Choroid plexus epithelial cell (primary cell): ENCODE measurements at regions not wholly inside any gene's neighbourhood (a gene's known extent, or its start where the extent isn't known, plus 50 kb on each side); places are given as distances from the start of the nearest gene placed in this dataset.
"Not testable (repeated sequence)": the region's sequence is repeated elsewhere in the genome, so short reads cannot be mapped to it uniquely, and the experiment has no call there.

Source experiments
- DNase-seq: peaks from one replicate; pipeline ENCODE4 v3.0.0-alpha.2; 2010; ENCODE audit warnings: low read depth
- H3K4me3 ChIP-seq: 2 replicates; pipeline ENCODE4 v1.5.1; 2011; ENCODE audit warnings: low read depth, mild to moderate bottlenecking, control low read depth, low read length, moderate library complexity
- TF ChIP-seq, protein P1 (sequence below): conservative IDR thresholded peaks from 2 replicates; pipeline ENCODE4 v1.5.1; 2011; ENCODE audit warnings: low read depth, mild to moderate bottlenecking, control low read depth, inconsistent platforms, low read length, moderate library complexity

DNA sequence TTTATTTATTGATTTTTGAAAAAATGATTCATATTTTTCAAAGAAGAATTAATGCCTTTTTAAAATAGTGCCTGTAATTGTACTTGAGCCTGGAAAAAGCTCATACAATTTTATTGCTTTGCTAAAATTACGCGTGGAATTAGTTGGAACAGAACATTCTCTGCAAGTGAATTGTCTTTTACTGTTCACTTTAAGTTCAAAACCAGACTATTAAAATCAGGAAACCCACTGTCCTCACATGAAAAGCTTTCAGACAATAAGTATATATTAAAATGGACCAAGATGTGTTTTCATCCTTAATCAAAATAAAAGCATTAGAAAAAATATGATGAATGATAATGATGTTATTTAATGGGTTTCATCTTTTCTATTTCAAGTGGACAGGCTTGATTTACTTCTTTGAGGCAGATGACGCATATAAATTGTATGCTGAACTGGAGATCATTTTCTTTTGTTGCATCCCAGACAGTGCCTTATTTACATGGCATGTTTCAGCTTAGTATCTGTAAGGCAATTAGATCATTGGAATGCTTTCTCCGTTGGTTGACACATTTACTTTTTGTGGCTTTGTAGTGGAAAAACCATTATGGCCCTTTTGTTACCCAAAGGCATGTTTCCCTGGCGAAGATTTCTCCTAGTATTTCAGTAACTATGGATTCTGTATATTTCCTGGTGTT is 299.0 kb upstream of the MAGEC2 start:
- no peak overlapping the region for H3K4me3 ChIP-seq
- no peak for DNase-seq
- TF ChIP-seq, protein P1, sequence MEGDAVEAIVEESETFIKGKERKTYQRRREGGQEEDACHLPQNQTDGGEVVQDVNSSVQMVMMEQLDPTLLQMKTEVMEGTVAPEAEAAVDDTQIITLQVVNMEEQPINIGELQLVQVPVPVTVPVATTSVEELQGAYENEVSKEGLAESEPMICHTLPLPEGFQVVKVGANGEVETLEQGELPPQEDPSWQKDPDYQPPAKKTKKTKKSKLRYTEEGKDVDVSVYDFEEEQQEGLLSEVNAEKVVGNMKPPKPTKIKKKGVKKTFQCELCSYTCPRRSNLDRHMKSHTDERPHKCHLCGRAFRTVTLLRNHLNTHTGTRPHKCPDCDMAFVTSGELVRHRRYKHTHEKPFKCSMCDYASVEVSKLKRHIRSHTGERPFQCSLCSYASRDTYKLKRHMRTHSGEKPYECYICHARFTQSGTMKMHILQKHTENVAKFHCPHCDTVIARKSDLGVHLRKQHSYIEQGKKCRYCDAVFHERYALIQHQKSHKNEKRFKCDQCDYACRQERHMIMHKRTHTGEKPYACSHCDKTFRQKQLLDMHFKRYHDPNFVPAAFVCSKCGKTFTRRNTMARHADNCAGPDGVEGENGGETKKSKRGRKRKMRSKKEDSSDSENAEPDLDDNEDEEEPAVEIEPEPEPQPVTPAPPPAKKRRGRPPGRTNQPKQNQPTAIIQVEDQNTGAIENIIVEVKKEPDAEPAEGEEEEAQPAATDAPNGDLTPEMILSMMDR, result no peak

DNA sequence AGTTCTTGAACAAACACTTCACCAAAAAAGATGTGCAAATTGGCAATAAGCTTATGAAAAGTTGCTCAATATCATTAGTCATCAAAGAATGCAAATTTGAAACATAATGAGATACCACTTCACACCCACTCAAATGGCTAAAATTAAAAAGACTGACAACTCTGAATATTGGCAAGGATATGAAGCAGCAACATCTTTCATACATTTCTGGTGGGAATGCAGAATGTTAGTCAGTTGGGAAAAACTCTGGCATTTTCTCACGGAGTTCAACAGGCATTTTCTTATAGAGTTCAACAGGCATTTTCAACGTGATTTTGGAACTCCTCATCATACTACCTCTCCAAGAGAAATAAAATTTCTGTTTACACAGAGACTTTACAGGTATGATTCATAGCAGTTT is 297.4 kb upstream of the MAGEC2 start:
- H3K4me3 ChIP-seq, result no peak overlapping the region
- no peak for DNase-seq
- TF ChIP-seq, protein P1, result no peak

DNA sequence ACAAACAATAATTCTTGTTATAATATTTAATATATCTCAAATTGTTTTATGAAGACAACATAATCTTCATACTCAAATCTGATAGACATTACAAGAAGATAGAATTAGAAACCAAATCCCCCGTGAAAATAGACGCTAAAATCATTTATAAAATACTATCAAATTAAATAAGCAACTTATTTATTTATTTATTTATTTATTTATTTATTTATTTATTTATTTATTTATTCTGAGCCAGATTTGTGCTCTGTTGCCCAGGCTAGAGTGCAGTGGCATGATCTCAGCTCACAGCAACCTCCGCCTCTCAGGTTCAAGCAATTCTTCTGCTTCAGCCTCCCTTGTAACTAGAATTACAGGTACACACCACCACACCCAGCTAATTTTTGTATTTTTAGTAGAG is 294.9 kb upstream of the MAGEC2 start:
- H3K4me3 ChIP-seq, result no peak overlapping the region
- TF ChIP-seq, protein P1, result no peak
- DNase-seq, result no peak

- H3K4me3 ChIP-seq, result no peak overlapping the region
- TF ChIP-seq, protein P1, result no peak
- no peak for DNase-seq
Observed at GRCh38 chrX:142483965-142484364, 278.9 kb upstream of the MAGEC2 start.

GRCh38 chrX:142446349-142446748 is 241.3 kb upstream of the MAGEC2 start:
- no peak overlapping the region for H3K4me3 ChIP-seq
- no peak for DNase-seq
- TF ChIP-seq, protein P1, result no peak

DNA sequence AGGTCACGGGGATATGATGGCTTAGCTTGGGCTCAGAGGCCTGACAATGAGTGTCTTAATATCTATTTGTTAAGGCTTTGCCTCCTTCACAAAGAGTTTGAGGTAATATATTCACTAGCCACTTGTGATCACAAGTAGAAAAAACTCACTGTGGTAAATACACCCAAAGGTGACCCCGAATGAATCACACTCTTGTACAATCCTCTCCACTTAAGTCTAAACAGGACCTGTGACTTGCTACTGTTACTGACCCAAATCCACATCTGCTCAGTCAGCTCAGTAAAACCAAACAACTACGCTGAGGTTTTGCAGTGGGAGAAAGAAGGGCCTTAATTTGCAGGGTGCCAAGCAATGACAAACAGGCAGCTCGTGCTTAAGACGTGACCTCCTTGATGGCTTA is 223.8 kb upstream of the MAGEC2 start:
- DNase-seq, result no peak
- TF ChIP-seq, protein P1, result no peak
- H3K4me3 ChIP-seq, result no peak overlapping the region

GRCh38 chrX:142390998-142391397 is 185.9 kb upstream of the MAGEC2 start:
- H3K4me3 ChIP-seq, DNase-seq: not testable (repeated sequence)

GRCh38 chrX:142363501-142363900 is 158.4 kb upstream of the MAGEC2 start:
- no peak for DNase-seq
- no peak overlapping the region for H3K4me3 ChIP-seq
- TF ChIP-seq, protein P1, result no peak
